HG03108 (cell line): ENCODE measurements at regions not wholly inside any gene's neighbourhood (a gene's known extent, or its start where the extent isn't known, plus 50 kb on each side); places are given as distances from the start of the nearest gene placed in this dataset.

ENCODE experiments used
- ATAC-seq: cut with Tn5 transposase; IDR thresholded peaks from one replicate; pipeline ENCODE4 v1.9.1; 2021; ENCODE audit warnings: moderate library complexity; ENCODE audit not compliant: unreplicated experiment

DNA sequence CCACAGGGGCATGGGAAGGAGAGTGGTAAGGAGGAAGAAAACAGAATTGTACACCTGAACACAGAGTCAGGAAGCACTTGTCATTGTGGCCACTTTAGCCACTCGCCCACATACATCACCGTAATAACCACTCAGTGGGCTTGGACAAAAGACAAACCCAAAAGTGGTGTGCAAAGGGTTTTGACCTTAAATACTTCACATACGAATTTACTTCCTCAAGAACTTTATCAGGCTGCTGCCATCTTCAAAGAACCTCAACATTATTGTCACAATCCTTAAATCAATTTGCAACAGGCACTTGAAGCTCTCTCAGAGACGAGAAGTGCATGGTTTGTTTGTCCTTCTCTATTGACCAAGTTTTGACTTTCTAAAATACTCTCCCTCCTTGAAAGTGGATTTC lies 187.3 kb upstream of the EGLN3 start:
- ATAC-seq: no peak

DNA sequence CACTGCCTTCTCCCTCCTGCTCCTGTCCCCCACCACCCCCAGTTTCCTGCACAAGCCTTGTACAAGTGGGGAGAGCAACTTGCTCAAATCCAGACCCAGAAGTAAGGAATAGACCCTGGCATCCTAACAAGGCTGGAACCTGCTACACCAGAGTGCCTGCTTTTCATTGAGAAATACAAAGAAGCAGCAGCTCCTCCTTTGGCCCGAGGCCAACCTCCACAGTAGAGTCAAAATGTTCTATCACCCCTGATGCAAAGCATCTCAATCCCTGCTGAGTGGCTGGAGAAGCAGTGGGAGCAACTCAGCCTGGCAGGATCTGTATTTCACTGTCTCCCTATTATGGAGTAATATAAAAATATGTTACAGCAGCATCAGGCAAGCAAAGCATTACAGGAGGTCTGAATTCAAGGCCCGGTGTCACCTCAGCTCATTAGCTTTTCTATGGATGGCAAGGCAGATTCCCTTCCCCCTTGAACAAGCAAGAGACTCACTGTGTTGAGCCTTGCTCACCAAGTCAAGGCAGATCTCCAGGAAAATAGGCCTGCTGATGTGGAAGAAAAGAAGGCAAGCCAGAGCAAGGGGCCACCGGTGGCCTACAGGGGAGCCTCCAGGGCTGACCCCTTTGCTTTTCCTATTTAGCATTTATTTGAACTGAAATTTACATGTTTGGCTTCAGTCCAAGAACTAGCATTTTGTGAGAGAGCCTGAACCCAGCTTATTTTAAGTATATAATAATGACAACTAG lies 186.3 kb upstream of the EGLN3 start:
- no peak for ATAC-seq

DNA sequence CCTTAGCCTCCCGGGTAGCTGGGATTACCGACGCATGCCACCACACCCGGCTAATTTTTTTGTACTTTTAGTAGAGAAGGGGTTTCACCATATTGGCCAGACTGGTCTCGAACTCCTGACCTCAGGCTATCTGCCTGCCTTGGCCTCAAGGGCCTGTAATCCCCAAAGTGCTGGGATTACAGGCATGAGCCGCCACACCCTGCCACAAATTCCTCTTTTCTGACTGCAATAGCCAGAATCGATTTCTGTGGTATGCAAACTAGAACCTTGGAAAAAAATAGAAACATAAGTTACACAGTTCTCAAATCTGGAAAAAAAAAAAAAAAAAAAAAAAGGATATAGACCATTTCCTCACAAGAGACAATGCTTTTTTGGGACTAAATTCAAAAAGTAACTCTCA lies 184.6 kb upstream of the EGLN3 start:
- no peak for ATAC-seq

DNA sequence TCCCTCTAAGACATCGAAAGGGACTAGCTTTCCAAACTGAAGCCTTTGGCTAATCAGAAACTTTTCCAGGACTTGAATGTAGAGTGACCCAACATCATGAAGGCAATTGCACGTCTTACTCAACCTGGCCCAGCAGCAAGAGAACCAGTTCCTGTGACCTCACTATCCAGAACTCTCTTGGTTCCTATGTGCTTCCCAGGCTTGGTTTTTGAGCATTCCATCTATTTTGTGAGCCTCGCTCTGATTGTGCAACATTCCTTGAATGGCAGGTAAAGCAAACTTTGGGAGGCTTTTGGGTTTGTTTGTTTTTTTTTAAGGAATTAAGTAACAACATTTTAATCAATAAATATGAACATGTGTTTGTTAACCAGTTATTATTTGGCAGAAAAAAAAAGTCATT lies 183.6 kb upstream of the EGLN3 start:
- no peak for ATAC-seq

DNA sequence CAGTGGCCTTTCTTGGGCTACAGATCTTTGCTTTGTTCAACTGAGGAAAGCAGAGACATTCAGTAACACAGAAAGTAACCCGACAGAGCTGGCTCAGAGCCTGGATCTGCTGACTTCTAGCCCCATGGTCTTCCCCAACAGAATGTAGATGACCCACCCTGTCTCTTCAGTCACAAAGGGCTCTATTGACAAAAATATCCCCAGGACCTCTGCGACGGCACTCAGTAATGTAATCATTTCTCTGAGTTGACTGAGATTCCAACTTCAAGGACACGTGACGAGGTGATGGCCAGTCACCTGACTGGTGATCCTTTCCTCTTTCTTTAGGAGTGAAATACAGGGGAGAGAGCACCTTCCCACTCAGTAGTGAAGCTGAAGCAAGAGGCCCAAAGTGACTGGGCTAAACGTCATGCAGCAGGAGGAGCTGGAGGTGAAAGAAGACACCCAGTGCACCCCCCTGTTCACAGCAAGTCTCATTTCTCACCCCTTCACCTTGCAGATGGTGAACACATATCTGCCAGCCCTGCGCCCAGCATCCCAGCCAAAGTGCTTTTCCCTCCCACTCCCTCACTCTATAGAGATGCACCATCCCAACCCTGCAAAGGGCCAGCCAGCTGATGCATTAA lies 179.2 kb upstream of the EGLN3 start:
- ATAC-seq: no peak

DNA sequence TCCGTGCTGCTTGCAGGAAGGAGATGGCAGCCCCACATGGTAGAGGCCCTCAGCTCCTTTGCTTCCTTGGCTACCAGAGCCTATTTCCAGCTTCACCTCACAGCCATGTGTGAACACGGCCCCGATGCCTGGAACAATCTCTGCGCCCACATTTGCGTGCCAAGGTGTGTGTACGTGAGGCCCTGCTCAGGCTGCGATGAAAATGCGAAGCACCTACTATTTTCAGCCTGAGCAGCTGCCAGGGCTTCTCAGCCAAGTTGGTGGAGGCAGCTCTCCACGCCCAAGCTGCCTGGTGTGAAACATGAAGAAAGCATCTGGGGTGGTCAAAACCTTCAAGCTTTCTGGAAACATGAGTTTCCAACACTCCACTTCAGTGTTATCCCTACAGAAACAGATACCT lies 177.8 kb upstream of the EGLN3 start:
- ATAC-seq: no peak

DNA sequence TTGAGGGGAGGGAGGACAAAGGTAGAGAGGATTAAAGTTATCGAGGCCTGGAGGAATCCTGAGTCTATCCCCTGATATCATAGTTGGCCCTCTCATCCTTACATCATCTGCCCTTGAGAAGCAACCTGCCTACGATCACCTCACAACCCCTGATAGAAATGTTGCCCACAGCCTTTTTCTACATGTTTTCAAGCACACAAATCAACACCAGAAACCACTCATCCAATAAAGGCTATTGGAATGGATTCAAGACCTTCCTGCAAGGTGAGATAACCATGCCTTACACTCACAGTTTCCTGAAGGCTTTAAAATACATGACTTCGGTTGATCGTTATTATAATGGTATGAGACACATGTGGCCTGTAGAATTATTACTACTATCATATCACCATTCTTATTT lies 175.7 kb upstream of the EGLN3 start:
- ATAC-seq: no peak

DNA sequence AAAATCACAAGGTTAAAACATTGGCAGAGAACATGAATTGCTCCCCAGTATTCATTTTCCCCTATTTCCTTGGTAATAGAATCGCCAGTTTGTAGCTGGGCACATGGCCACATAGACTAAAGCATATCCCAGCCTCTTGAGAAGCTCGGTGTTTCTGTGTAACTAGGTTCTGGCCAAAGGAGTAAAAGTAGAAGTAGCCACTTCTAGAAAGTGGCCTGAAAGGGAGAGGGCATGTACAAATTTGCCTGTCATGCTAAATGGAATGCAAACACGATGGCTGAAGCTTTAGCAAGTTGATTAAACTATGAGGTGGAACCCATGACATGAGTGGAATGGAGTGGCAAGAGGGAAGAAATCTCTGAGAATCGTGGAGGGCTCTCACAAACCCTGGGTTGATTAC lies 173.7 kb upstream of the EGLN3 start:
- no peak for ATAC-seq

DNA sequence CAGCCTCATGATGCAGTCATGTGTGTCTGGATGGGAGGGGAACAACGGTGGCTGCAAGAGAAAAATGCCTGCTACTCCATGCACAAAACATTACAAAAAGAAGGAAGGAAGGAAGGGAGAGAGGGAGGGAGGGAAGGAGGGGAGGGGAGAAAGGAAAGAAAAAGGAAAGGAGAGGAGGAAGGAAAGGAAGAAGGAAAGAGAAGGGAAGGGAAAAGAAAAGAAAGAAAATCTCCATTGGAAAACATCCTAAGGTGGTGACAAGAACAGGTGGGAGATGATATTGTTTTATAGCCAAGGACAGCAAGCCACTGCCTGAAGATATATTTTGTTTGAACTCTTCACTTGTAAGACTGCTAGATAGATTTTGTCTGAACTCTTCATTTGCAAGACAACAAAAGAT lies 171.8 kb upstream of the EGLN3 start:
- ATAC-seq: no peak

DNA sequence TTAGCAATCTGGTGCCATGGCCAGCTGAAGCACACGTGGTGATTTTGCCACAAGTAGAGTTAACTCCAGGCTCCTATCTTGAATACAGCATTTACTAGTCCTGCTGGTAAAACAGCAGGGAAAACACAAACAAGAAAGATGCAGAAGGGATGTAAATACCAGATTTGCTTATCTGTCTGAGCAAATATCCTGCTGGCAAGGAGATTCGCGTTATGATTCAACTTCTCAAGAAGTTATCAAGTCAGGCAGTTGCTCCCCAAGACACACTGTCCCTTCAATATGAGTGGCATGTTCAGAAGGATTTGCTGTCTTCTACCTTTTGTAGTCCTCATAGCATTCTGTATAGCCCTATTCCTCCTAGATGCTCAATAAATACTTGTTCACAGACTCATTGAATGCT lies 171.2 kb upstream of the EGLN3 start:
- no peak for ATAC-seq

DNA sequence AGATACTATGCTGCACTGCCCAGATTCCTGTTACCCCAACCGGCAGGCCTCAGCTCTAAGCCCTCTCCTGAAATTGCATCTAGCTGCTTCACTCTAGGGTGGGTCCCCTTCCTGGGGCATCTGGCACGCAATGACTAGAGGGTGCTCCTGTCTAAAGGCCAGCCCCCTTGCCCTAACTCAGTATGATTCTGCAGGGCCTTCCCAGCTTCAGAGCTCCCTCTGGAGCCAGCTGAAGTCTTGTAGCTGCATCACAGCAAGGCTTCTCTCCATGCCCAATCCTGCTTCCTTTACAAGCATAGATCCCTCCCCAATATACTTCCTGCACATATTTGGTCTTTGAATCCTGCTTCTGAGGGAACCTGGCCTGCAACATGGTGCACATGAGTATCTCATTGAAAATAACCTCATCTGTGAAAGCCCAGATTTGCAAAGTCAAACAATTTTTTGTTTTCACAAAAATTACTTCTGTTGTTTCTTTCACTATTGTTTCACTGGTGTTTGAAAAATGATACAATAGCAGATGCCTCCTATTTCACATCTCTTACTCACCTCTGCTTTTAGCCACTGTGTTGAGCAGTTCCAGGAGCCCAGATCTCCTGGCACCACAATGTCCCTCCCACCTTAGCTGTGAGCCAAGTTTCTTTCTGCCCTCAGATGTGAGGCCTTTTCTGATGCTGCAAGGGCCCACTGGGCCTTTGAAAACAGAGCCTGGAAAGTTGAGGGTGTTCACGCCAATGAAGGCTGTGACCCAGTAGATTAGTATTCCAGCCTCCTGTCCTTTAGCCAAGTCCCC lies 169.5 kb upstream of the EGLN3 start:
- no peak for ATAC-seq

DNA sequence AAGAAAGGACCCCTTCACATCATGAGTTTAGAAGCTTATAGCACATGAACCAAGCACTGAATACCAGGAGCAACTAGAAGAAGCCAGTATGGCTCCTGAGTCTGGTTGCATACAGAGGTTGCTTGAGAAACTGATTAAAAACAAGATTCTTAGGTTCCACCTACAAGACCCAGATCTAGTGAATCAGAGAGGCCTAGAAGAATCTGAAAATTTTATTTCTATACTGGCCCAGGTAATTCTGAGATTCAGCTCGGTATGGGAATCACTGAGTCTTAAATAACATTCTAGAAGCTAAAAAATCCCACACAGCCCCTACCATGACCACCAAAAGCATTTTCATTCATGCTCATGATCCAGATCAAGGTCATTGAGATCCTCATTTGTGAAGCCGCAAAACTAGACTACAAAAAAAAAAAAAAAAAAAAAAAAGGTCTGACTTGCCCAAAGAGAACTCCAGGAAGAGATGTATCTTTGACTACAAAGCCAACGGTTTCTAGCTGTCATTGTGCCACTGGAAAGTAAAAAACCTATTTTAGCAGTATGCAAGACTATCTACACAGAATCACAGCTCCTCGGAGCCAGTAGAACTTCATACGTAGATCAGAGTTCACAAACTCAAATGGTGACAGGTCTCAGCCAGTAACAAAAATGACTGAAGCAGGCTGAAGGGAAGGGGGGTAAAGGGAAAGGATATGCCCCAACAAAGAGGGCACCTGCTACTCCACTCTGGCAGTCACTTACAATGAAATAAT lies 168.4 kb upstream of the EGLN3 start:
- no peak for ATAC-seq

DNA sequence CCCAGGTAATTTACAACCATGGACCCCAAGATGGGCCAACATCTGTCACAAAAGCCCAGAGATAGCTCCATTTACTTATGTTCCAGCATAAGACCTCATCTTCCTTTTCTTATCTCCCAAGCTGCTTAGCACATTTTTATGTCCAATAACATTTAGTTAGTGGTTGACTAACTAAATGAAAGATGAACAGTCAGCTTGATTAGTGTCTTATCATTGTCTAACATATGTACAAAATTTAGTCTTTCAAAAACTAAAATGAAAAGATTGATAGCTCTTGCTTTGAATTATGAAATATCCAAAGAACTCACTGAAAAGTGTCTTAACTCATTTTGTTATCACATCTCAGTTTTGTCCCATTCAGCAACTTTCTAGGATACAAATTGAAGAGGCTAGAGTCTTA lies 163.1 kb upstream of the EGLN3 start:
- no peak for ATAC-seq

DNA sequence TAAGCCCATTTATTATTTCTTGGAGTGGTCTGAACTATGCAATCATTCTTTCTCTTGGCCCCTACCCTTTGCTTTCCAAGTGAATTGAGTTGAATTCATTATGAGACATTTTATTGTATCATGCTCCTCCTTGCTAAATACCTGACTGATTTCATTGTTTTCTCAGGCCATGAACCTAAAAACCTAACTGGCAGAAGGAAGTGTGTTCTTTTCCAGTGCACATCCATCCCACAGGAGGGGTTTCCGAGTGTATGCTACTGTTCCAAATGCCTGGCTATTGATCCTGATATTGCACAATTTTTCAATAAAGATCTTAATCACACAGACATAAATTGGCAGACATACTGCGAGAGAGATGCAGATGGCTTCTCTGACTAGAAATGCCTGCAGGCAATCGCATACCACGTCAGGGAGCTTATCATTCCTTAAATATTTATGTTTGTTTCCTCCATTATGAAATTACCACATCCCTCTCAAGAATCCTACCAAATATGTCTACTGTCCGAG lies 162.2 kb upstream of the EGLN3 start:
- no peak for ATAC-seq

DNA sequence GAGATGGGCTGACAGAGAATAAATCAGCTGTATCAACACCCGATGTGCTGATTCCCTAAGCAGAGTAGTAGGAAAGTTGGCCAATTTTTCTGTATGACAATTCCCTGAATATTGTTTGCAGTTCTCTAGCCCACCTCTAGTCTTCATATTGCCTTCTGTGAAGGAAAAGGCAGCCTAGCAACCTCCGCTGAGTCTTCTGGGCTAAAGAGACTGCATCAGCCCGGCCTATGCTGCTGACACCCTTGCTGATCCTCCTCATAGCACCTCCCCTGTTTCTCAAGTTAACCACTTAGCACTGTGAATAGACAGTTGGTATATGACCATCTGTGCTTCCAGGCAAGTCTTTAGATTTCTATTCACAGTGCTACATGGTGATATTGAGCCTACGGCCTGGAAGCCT lies 161.1 kb upstream of the EGLN3 start:
- ATAC-seq: no peak

DNA sequence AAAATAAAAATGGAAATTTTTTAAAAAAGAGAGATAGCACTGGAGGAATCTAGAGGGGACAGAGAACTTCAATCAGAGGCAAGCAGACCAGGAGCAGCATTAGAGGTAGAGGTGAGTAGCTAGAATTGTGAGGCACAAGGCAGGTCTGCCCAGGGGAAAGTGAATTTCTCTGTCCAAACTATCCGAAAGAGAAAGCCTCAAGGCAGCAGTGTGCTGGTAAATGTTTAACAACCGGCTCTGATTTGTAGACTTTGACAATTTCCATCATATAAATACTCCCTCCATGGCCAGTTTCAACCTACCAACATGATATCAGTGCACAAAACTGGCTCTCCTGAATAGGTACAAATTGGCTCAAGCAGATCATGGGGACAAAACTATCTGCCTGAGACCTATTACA lies 160.6 kb upstream of the EGLN3 start:
- ATAC-seq: no peak

DNA sequence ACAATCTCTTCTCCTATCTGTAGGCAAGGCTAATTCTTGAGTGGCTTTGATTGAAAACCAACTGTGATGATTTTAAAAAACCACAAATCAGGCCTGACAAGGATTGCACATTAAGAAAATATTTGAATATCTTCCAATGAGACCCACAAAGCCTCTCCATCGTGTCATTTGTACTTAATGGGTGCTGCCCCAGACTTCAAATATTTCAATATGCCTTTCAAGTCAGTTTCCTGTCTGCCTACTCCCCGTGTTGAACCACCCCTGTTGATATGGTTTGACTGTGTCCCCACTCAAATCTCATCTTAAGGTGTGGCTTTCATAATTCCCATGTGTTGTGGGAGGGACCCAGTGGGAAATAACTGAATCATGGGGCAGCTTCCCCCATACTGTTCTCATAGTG lies 159.7 kb upstream of the EGLN3 start:
- no peak for ATAC-seq

DNA sequence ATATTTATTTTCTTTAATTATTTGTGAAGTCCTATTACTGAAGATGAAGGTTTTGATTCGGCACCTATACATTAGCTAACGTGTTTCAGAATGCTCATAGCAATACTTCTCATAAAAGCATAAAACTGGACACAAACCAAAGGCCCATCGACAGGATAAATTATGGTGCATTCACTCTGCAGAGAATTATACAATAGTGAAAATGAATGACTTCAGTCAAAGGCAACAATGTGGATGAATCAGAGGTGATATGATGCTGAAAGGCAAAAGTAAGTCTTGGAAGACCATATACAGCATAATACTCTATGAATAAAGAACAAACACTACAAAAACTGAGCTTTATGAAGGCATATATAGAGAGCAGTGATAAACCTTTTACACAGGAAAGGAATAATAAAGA lies 156.6 kb upstream of the EGLN3 start:
- no peak for ATAC-seq

DNA sequence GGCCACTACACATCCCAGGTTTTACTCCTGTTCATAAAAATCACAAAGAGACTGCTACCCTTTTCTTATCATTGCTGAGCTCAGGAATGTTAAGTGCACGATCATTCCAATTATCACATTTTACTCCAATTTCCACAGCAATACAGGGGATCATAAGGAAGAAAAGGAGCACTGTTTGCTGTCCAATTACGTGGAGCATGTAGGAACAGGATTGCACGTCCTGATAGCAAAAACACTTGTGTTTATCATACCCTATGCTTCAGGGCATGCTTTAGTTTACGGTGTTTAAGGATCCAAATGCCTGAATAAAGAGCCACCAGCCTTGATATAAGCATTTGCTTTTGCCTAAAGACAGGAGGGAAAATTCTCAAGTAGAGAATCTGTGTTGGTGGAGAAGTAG lies 155.4 kb upstream of the EGLN3 start:
- ATAC-seq: no peak

DNA sequence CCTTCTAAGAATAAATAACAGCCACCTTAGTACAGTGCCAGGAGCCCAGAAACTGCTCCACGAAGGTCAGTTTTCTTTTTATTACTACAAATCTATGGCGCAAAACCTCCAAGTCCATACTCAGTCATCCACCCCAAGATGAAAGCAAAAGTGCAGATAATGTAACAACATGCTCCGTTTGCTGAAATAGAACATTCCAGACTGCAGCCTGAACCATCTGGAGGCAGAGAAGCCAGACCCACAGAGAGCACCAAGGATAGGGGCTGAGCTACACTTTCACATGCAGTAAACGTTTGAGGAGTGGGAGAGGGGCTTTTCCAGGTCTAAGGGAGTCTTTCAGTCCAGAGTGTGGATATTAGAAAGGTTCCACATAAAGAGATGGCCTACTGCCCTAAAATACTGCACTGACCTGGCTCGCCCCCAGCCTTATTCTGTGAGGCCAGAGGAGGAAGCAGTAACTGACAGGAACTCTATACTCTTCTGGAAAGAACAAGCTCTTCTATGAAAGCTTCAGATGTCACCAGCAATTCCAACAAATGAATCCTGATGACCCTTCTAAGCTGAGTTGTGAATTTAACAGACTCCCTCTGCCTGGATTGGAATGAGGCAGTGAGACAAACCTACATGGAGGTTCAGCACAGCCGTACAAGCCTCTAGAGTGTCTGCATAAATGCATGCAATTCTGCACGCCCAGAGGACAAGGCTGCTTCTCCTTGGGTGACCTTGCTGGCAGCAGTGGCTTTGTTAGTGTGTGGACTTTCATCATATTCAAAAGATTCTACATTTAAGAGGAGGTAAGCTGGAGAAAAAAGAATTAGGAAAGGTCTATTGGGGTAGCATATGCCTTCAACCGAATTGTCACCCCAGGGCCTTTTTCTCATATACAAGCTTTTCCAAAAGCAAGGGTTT lies 153.9 kb upstream of the EGLN3 start:
- no peak for ATAC-seq
